GM21529 (cell line): ENCODE measurements at regions not wholly inside any gene's neighbourhood (a gene's known extent, or its start where the extent isn't known, plus 50 kb on each side); places are given as distances from the start of the nearest gene placed in this dataset.
"Not testable (repeated sequence)": the region's sequence is repeated elsewhere in the genome, so short reads cannot be mapped to it uniquely, and the experiment has no call there.

Source experiments
- ATAC-seq: cut with Tn5 transposase; IDR thresholded peaks from one replicate; pipeline ENCODE4 v1.9.1; 2021; ENCODE audit not compliant: unreplicated experiment

DNA sequence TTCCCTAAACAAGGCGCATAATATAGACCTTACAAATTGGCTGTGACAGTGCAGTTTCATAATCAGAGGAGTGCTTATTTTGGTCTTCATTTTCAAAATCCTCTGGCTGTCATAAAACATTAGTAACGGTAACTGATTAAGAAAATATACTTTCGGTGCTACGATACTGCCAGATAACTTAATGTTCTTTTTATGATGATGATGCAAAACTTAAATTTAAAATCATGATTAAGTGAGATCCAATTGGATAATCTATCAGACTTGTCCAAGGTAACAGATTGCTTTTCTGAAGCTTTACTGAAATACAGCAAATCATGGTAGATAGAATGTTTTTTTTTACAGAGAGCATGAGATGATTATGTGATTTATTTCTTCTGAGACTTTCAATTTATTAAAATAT lies 364.2 kb upstream of the CNTN3 start:
- no peak for ATAC-seq

DNA sequence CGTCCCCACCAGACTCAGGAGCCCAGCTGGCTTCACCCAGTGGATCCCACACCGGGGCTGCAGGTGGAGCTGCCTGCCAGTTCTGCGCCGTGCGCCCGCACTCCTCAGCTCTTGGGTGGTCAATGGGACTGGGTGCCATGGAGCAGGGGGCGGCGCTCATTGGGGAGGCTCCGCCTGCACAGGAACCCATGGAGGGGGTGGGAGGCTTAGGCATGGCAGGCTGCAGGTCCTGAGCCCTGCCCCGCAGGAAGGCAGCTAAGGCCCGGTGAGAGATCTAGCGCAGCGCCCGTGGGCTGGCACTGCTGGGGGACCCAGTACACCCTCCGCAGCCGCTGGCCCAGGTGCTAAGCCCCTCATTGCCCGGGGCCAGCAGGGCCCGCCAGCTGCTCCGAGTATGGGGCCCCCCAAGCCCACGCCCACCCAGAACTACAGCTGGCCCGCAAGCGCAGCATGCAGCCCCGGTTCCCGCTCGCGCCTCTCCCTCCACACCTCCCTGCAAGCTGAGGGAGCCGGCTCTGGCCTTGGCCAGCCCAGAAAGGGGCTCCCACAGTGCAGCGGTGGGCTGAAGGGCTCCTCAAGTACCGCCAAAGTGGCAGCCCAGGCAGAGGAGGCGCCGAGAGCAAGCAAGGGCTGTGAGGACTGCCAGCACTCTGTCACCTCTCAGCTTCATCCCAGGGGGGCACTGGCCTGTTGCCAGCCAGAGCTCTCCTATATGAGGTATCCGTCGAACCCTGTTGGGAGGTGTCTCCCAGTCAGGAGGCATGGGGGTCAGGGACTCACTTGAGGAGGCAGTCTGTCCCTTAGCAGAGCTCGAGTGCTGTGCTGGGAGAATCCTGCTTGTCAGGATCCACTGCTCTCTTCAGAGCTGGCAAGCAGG lies 370.8 kb upstream of the CNTN3 start:
- not testable (repeated sequence) for ATAC-seq

DNA sequence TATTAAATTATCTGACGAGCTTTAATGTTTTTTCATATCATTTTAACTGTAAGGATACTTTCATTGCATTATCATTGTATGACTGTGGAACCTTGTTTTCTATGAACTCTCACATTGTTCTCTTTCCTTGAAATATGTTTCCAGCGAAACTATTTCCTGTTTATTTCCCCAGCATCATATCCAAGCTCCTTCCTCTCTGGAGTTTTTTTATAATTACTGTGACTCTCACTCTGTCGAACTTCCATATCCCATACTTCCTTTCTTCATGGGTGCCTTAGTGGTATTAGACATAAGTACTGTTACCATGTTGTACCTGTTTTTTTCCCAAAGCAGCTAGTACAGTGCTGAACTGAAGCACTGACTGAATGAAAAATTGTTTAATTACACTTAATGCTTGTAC lies 373.6 kb upstream of the CNTN3 start:
- ATAC-seq = no peak

GRCh38 chr3:74992898-74993297 lies 378.4 kb upstream of the CNTN3 start:
- no peak for ATAC-seq

DNA sequence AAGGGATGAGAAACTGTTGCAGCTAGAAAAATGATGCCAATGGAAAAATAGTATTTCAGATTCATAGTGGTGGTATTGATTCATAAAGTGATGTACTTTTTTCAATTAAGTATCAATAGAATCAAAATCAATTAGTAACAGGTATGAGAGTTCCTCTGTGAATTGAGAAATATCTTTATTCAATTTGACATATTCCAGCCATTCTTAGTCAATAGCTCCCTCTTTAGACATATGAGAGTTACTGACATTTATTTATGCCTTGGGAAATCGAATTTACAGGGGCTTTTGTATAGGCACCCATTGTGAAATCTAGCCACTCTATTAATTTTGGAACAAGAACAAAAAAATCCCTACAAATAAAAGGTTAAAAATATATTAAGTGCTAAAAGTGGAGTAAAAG lies 386.9 kb upstream of the CNTN3 start:
- no peak for ATAC-seq

DNA sequence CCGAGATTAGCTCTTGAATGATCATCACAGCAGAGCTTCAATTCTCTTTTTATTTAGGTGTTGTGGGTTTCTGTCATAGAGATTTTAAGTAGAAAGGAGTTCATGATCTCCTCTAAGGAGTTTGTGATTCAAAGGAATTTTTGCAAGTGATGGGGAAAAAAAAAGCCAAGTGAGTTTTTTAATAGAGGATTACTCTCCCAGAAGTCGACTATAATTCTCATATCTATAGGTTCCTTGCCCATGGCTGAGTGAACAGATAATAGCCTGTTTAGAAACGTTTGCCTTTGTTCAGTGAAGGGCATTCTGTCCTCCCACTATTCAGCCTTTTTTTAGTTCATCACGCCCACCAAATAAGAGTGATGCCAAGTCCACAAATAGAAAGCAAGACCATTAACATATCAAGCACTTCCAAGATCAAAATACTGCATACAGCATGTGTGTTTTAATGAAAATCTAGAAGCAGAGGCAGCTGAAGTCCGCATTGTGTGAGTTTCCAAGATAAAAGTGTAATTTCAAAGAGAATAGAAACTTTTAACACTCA lies 398.4 kb upstream of the CNTN3 start:
- no peak for ATAC-seq

DNA sequence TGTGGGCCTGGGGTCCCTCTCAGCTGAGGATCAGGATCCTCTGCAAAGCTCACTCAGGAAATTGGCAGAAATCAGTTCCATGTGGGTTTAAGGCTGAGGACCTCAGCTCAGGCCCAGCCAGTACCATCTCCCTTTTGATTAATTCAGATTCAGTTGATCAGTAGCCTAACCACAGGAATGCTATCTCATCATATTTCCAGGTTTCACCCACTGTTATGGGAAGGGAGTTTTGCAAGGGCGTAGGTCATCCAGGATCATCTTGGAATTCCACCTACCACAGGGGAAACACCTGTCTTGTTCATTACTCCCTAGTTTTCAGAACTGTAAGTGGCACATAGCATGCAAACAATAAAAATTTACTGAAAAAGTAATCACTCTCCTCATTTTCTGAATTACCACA lies 399.5 kb upstream of the CNTN3 start:
- no peak for ATAC-seq

- no peak for ATAC-seq
Observed at GRCh38 chr3:75015280-75015679, 400.8 kb upstream of the CNTN3 start.

DNA sequence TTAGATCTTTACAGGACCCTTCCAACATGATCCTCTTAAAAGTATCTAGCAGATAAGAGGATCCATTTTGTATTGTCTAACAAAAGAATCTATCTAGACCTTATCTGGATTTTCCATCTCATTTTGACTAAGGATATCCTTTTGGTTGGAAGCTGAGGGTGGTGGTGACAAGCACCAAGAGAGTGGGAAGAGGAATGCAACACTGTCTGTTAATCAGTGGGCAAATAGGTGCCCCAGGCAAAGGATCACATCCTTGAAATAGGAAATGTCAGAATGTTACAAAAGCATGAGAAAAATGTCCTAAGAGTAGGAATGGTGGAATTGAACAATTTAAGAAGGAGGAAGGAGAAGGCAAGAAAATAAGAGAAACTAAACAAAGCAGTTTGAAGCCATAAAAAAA lies 420.7 kb upstream of the CNTN3 start:
- ATAC-seq = no peak

GRCh38 chr3:75042941-75043340 lies 428.5 kb upstream of the CNTN3 start:
- no peak for ATAC-seq

DNA sequence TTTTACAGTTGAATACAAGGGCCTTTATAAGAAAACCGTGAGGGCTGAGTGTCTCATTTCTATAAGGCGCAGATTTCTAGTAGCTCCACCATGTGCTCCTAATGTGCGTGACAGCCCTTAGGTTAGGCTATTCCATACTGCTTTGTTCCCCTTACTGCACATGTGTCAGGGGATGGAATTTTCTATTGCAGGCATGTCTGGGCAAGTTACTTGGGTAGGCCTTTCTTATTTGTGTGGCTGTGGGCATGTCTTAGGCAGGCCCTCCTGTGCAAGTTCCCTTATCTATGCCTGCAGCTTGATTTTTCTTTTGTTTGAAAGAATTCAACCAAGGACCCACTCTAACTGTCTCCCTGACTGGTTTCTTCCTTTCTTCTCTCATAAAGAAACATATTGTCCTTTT lies 434.2 kb upstream of the CNTN3 start:
- ATAC-seq = no peak

- no peak for ATAC-seq
Observed at GRCh38 chr3:75049533-75049932, 435.1 kb upstream of the CNTN3 start.

DNA sequence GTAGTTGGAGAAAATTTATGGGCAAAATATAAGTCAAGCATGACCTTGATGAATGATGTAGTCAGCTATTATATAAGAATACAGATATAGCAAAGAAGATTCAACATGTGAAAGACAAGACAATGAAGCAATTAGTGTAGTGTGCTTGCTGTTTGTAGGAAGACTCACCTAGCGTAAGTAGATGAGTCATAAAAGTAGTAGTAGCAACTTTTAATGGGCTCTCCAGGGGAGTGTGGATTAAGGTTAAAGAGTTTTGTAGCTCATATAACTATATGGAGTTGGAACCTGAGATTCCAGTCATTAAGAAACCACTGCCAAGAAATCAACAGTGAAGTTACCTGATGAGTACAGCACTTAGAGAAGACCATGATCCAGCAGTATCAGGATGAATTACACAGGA lies 444.7 kb upstream of the CNTN3 start:
- no peak for ATAC-seq

- ATAC-seq = no peak
Observed at GRCh38 chr3:75061806-75062205, 447.3 kb upstream of the CNTN3 start.

DNA sequence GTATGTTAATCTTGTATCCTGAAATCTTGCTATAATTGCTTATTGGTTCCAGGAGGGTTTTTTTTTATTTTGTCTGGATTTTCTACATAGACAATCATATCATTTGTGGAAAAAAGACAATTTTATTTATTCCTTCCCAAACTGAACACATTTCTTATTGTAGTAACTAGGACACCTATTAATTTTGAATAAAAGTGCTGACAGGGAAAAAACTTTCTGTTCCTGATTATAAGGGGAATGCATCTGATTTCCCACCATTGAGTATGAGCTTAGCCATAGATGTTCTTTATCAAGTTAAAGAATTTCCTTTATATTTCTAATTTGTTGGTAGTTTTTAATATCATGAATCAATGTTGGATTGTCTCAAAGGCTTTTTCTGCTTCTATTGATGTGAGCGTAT lies 460.7 kb upstream of the CNTN3 start:
- no peak for ATAC-seq

- ATAC-seq = no peak
Observed at GRCh38 chr3:75076481-75076880, 462.0 kb upstream of the CNTN3 start.

DNA sequence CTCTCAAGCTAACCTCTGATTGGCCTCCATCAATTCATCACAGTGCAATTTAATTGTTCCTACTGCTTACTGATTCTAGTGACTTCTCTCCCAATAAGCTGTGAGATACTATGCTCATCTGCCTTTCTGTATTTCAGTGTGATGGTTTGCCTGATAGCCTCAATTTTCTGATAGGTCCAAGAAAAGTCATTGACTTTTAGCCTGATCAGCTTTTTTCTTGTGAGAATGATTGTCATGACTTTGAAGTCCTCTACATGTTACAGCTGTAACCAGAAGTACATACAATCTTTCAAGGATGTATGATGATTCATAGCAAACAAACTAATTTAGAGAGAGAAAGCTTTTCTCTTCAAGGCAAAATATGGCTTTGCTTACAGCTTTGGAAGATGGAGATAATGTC lies 463.8 kb upstream of the CNTN3 start:
- no peak for ATAC-seq

DNA sequence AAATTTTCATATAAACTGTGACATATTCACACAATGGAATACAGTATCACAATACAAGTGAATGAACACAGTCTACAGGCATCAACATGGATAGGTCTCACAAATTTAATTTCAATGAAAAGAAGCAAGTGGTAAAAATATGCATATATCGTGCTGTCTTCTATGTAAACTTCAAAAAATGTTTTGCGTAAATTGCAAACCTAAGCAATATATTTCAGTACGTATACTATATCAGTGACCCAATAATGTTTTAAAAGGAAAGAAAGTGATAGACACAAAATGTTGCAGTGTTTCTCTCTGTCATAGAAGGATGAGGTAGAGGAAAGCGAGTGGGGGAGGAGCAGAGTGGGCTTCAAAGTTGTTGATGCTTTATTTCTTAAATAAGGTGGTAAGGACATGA lies 468.4 kb upstream of the CNTN3 start:
- ATAC-seq = no peak

- ATAC-seq = no peak
Observed at GRCh38 chr3:75089841-75090240, 475.4 kb upstream of the CNTN3 start.

DNA sequence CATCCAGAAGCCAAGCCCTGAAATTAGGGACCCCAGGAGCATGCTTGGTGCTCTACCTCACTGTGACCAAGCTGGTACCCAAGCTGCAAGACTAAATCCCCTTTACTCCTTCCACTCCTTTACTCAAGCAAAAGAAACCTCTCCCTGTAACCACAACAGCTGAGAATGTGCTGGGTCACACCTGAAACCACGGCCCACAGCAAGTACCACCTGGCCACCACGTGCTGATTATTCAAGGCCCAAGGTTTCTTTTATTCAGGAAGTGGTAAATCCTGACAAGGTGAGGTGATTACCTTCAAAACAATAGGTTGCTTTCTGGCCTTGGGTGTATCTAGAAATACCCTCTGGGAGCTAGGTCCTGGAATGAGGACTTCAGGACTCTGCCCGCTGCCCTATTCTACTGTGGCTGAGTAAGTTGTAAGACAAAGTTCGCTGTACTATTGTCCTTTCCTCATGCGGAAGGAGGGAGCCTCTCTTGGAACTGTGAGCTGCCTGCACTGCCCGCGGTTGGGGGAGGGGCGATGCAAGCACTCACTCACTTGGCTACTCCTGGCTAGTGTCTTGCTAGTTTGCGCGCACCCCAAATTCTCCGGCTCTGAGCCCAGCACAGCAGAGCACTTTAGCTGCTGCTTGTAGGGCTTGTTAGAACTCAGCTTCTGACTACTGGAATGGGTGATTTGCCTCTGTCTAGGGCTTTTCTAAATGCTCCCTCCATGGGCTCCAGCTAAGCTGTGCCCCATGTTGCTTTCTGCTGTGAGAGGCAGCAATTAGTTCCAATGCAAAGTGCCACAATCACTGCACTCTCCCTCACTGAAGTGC lies 487.1 kb upstream of the CNTN3 start:
- ATAC-seq = no peak

GRCh38 chr3:75110741-75111140 lies 496.3 kb upstream of the CNTN3 start:
- no peak for ATAC-seq

- no peak for ATAC-seq
Observed at GRCh38 chr3:75115695-75116094, 501.2 kb upstream of the CNTN3 start.
